Activated B cell treated with CpG ODN at 0.5 μM for 24 hours (primary cell): ENCODE measurements at regions not wholly inside any gene's neighbourhood (a gene's known extent, or its start where the extent isn't known, plus 50 kb on each side); places are given as distances from the start of the nearest gene placed in this dataset.

Experiments
- ATAC-seq: fragments of 200-7000 bp; cut with Tn5 transposase; one replicate; pipeline ENCODE4 v1.10.0; 2021; ENCODE audit warnings: low read depth, mild to moderate bottlenecking, moderate library complexity
- CTCF ChIA-PET: fragments of 350-600 bp; sonication (Branson Sonifier 250); formaldehyde crosslinking; loops from one replicate; lab custom pipeline; 2021; ENCODE audit warnings: antibody characterized with exemption; lab: Charles Lee
- POLR2A ChIA-PET: fragments of 350-600 bp; sonication (Branson Sonifier 250); formaldehyde crosslinking; loops from one replicate; lab custom pipeline; 2021; ENCODE audit warnings: antibody characterized with exemption; lab: Charles Lee
- DNase-seq: peaks from one replicate; pipeline ENCODE4 v3.0.0; 2022
- H3K27ac Mint-ChIP-seq: one replicate; pipeline ENCODE4 v1.8.0; 2020; ENCODE audit warnings: mixed read lengths
- H3K27me3 Mint-ChIP-seq: one replicate; pipeline ENCODE4 v1.8.0; 2021; ENCODE audit warnings: mixed read lengths
- H3K36me3 Mint-ChIP-seq: one replicate; pipeline ENCODE4 v1.8.0; 2021; ENCODE audit warnings: low read depth, mixed read lengths
- H3K4me1 Mint-ChIP-seq: one replicate; pipeline ENCODE4 v1.8.0; 2021; ENCODE audit warnings: mixed read lengths
- H3K4me3 Mint-ChIP-seq: one replicate; pipeline ENCODE4 v1.8.0; 2020; ENCODE audit warnings: mild to moderate bottlenecking, mixed read lengths
- H3K9me3 Mint-ChIP-seq: one replicate; pipeline ENCODE4 v1.8.0; 2020; ENCODE audit warnings: mixed read lengths
- CTCF ChIP-seq: fragments of 200-600 bp; IDR thresholded peaks from one replicate; pipeline ENCODE4 v1.8.0; 2022; ENCODE audit warnings: antibody characterized with exemption, mild to moderate bottlenecking
- intact Hi-C: fragments of 100-400 bp; cut with micrococcal nuclease; formaldehyde crosslinking; loops from one replicate; pipeline ENCODE4 v1.15.1; 2024

DNA sequence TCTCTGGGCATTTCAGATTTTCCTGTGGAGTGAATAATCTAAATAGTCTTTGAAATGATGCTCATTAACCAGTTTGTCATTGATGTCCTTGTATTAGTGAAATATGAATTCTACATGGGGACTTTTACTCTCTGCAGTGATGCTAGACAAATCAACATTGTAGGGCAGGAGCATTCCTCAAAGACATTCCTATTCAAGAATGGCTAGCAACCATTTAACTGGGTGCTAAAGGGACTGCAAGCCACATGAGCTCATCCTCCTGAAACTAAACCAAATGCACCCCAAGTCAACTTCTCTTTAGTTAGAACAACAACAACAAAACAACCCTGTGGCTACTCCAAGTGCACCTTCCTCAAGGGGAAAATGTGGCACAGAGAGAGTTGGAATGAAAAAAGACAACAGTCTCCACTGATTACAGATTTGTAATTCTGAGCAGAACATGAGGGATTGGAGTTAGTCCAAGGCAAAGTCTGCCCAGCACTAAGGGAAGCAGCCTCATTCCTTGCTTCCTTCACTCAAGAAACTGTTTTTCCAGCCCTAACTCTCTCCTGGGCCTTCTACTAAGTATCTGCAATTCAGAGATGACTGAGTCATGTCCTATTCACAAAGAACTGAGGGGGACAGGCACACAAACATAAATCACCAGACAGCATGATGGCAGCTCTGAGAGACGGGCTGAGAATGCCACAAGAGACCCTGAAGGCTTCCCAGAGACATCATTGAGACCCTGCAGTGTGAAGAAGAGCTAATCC lies 82.0 kb upstream of the WWC1 start:
- H3K36me3 Mint-ChIP-seq, result no peaks in the 10 kb centered on the region
- no peak for TF ChIP-seq CTCF
- no peak overlapping the region for H3K27ac Mint-ChIP-seq
- H3K4me3 Mint-ChIP-seq, result no peak overlapping the region
- H3K9me3 Mint-ChIP-seq, result no peaks in the 10 kb centered on the region
- ATAC-seq, result no peak
- intact Hi-C loops, result no loop called here
- H3K27me3 Mint-ChIP-seq, result peaks cover 5% of the 10 kb centered on the region
- no peaks in the 10 kb centered on the region for H3K4me1 Mint-ChIP-seq
- CTCF ChIA-PET, result no interaction called here
- POLR2A ChIA-PET, result no interaction called here
- DNase-seq, result no peak

DNA sequence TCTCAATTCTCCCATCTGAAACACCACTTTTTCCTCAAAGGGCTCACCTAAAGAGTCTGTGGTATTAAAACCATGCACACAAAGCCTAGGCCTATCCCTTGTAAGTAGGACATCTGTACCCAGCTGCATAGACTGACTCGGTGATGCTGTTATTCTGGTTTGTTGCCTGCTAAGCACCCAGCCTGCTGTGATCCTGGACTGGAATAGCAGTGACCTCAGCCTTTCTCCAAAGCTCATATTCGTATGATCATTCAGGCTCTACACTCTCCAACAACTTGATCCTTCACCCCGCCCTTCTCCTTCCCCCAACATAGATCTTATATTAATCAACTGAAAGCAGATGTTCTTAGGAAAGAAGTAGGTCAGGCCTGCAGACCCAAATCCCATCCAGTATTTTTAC lies 81.4 kb upstream of the WWC1 start:
- H3K4me1 Mint-ChIP-seq, result no peaks in the 10 kb centered on the region
- POLR2A ChIA-PET, result no interaction called here
- H3K9me3 Mint-ChIP-seq, result no peaks in the 10 kb centered on the region
- CTCF ChIA-PET, result no interaction called here
- no peak for TF ChIP-seq CTCF
- H3K36me3 Mint-ChIP-seq, result no peaks in the 10 kb centered on the region
- no peak overlapping the region for H3K4me3 Mint-ChIP-seq
- DNase-seq (no peak), ATAC-seq (no peak)
- peaks cover 9% of the 10 kb centered on the region for H3K27me3 Mint-ChIP-seq
- H3K27ac Mint-ChIP-seq, result no peak overlapping the region
- intact Hi-C loops, result no loop called here

- no peak for ATAC-seq
- intact Hi-C loops, result no loop called here
- CTCF ChIA-PET, result interaction anchor here (1.6 kb wide), 1 partner anchor 11 kb away, joined by 3 read pairs; no protein-coding TSS in a partner anchor
Measured at GRCh38 chr5:168211245-168211644, 80.2 kb upstream of the WWC1 start.

GRCh38 chr5:168211936-168212335 lies 79.5 kb upstream of the WWC1 start:
- Mint-ChIP-seq H3K36me3 (no peaks in the 10 kb centered on the region), H3K27me3 (peaks cover 10% of the 10 kb centered on the region), H3K4me3 (no peak overlapping the region), H3K27ac (no peak overlapping the region), H3K4me1 (no peaks in the 10 kb centered on the region), H3K9me3 (no peaks in the 10 kb centered on the region)
- no peak for DNase-seq
- TF ChIP-seq CTCF, result no peak
- ATAC-seq, result no peak
- intact Hi-C loops, result no loop called here
- ChIA-PET CTCF (interaction anchor here (1.6 kb wide), 1 partner anchor 10 kb away, joined by 3 read pairs; no protein-coding TSS in a partner anchor), POLR2A (no interaction called here)

More at GRCh38 chr5:168211245-168211644, 80.2 kb upstream of the WWC1 start:
- no peaks in the 10 kb centered on the region for H3K9me3 Mint-ChIP-seq
- H3K4me3 Mint-ChIP-seq, result no peak overlapping the region
- no peak for DNase-seq
- H3K4me1 Mint-ChIP-seq, result no peaks in the 10 kb centered on the region
- no peak overlapping the region for H3K27ac Mint-ChIP-seq
- POLR2A ChIA-PET, result no interaction called here
- peaks cover 10% of the 10 kb centered on the region for H3K27me3 Mint-ChIP-seq
- no peaks in the 10 kb centered on the region for H3K36me3 Mint-ChIP-seq
- TF ChIP-seq CTCF, result no peak

GRCh38 chr5:168214071-168214470 lies 77.4 kb upstream of the WWC1 start:
- H3K36me3 Mint-ChIP-seq, result no peaks in the 10 kb centered on the region
- no peak overlapping the region for H3K27ac Mint-ChIP-seq
- peaks cover 10% of the 10 kb centered on the region for H3K27me3 Mint-ChIP-seq
- intact Hi-C loops, result no loop called here
- DNase-seq (no peak), ATAC-seq (no peak)
- ChIA-PET CTCF (no interaction called here), POLR2A (no interaction called here)
- H3K4me1 Mint-ChIP-seq, result no peaks in the 10 kb centered on the region
- no peak overlapping the region for H3K4me3 Mint-ChIP-seq
- TF ChIP-seq CTCF, result no peak
- no peaks in the 10 kb centered on the region for H3K9me3 Mint-ChIP-seq
